ENCODE measurements at regions not wholly inside any gene's neighbourhood (a gene's known extent, or its start where the extent isn't known, plus 50 kb on each side); places are given as distances from the start of the nearest gene placed in this dataset.

- Mint-ChIP-seq H3K9me3 (ENCODE audit: low read depth) (peaks cover 1% of the 10 kb centered on the region), H3K27me3 (no peaks in the 10 kb centered on the region), H3K27ac (peak overlapping the region; percentile 11), H3K36me3 (ENCODE audit: low read depth) (no peaks in the 10 kb centered on the region), H3K4me3 (no peak overlapping the region), H3K4me1 (peaks cover 22% of the 10 kb centered on the region)
- intact Hi-C loops (cut with DNase I, micrococcal nuclease) = no loop called here
- ATAC-seq (peak; percentile 71), DNase-seq (no peak)
- POLR2A ChIA-PET = no interaction called here
- CTCF ChIA-PET = interaction anchor here (0.7 to 2.4 kb wide), 6 partner anchors 9 to 386 kb away, joined by 3 to 10 read pairs (median 3); no protein-coding TSS in a partner anchor
Measured at GRCh38 chr2:30325600-30326328, 94.4 kb downstream of the LBH start.

DNA sequence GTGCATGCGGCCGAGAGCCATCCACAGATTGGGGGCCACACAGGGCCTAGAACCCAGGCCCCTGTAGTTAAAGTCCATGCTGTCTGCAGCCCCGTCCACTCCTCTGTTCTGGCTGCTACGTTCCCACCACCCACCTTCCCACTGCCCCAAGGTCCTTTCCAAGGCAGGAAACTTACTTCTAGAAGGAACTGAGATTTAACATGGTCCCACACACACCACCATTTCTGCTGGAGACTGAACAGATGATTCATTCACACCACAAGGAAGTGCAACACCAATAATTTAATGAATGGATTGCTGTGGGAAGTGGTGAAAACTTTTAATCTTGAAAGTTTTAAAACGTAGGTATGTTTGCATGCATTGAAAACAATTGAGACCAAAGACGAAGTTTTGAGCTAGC is 95.2 kb downstream of the LBH start:
- no peaks in the 10 kb centered on the region for H3K9me3 Mint-ChIP-seq (ENCODE audit: low read depth)
- no peak overlapping the region for H3K4me3 Mint-ChIP-seq
- no peak overlapping the region for H3K27ac Mint-ChIP-seq
- no peak for ATAC-seq
- ChIA-PET CTCF (interaction anchor here (1.1 to 2.4 kb wide), 3 partner anchors 21 to 385 kb away, joined by 3 to 10 read pairs (median 3); no protein-coding TSS in a partner anchor), POLR2A (no interaction called here)
- peaks cover 21% of the 10 kb centered on the region for H3K4me1 Mint-ChIP-seq
- no peak for DNase-seq
- intact Hi-C loops (cut with DNase I, micrococcal nuclease) = no loop called here
- H3K27me3 Mint-ChIP-seq = no peaks in the 10 kb centered on the region
- H3K36me3 Mint-ChIP-seq (ENCODE audit: low read depth) = no peaks in the 10 kb centered on the region

DNA sequence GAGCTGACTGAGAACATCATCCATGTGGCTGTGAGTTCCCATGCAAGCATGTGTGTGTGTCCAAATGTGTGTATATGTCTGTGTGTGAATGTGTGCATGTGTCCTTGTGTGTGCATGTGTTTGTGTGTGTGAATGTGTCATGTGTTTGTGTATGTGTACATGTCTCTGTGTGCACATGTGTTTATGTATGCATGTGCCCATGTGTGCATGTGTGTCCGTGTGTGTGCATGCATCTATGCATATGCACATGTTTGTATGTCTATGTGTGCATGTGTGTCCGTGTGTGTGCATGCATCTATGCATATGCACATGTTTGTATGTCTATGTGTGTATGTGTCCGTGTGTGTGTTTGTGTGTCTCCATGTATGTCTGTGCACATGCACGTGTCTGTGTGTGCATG is 99.7 kb downstream of the LBH start:
- Mint-ChIP-seq H3K27ac (no peak overlapping the region), H3K9me3 (ENCODE audit: low read depth) (peaks cover 5% of the 10 kb centered on the region), H3K27me3 (no peaks in the 10 kb centered on the region), H3K4me3 (no peak overlapping the region), H3K4me1 (peaks cover 49% of the 10 kb centered on the region), H3K36me3 (ENCODE audit: low read depth) (no peaks in the 10 kb centered on the region)
- POLR2A ChIA-PET = no interaction called here
- CTCF ChIA-PET = no interaction called here
- DNase-seq (no peak), ATAC-seq (no peak)
- intact Hi-C loops (cut with DNase I, micrococcal nuclease) = loop anchor here in 1 of 2 experiments (5.0 kb wide), 1 partner anchor 164 kb away; no protein-coding TSS in a partner anchor

DNA sequence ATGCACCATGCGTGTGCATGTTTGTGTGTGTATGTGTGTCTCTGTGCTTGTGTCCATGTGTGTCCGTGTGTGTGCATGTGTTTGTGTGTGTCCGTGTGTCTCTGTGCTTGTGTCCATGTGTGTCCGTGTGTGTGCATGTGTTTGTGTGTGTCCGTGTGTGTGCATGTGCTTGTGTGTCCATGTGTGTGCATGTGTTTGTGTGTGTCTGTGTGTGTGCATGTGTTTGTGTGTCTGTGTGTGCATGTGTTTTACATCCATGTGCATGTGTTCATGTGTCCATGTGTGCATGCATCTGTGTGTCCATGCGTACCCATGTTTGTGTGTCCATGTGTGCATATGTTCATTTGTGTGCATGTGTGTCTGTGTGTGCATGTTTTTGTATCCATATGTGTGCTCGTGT is 100.5 kb downstream of the LBH start:
- no peak overlapping the region for H3K27ac Mint-ChIP-seq
- POLR2A ChIA-PET = no interaction called here
- H3K9me3 Mint-ChIP-seq (ENCODE audit: low read depth) = peaks cover 5% of the 10 kb centered on the region
- CTCF ChIA-PET = no interaction called here
- intact Hi-C loops (cut with DNase I, micrococcal nuclease) = loop anchor here in 1 of 2 experiments (5.0 kb wide), 1 partner anchor 165 kb away; no protein-coding TSS in a partner anchor
- H3K27me3 Mint-ChIP-seq = no peaks in the 10 kb centered on the region
- no peak for DNase-seq
- peaks cover 57% of the 10 kb centered on the region for H3K4me1 Mint-ChIP-seq
- ATAC-seq = no peak
- no peak overlapping the region for H3K4me3 Mint-ChIP-seq
- no peaks in the 10 kb centered on the region for H3K36me3 Mint-ChIP-seq (ENCODE audit: low read depth)

- ChIA-PET CTCF (interaction anchor here (0.5 to 3.4 kb wide), 6 partner anchors 10 to 901 kb away, joined by 3 to 19 read pairs (median 4); partner anchors contain the start of gene EHD3), POLR2A (interaction anchor here (0.5 to 1.3 kb wide), 3 partner anchors 14 to 116 kb away, joined by 3 to 6 read pairs (median 3); no protein-coding TSS in a partner anchor)
- Mint-ChIP-seq H3K27me3 (no peaks in the 10 kb centered on the region), H3K4me3 (peak overlapping the region; percentile 20), H3K4me1 (peaks cover 67% of the 10 kb centered on the region), H3K9me3 (ENCODE audit: low read depth) (peaks cover 5% of the 10 kb centered on the region), H3K27ac (peak overlapping the region; percentile 98), H3K36me3 (ENCODE audit: low read depth) (peaks cover under 1% of the 10 kb centered on the region)
- intact Hi-C loops (cut with DNase I, micrococcal nuclease) = loop anchor here in 1 of 2 experiments (5.0 kb wide), 1 partner anchor 166 kb away; no protein-coding TSS in a partner anchor
- ATAC-seq (peak; percentile 71), DNase-seq (peak; percentile 79)
Measured at GRCh38 chr2:30332791-30333453, 101.6 kb downstream of the LBH start.

GRCh38 chr2:30334762-30335363 is 103.5 kb downstream of the LBH start:
- H3K9me3 Mint-ChIP-seq (ENCODE audit: low read depth) = peaks cover 6% of the 10 kb centered on the region

DNA sequence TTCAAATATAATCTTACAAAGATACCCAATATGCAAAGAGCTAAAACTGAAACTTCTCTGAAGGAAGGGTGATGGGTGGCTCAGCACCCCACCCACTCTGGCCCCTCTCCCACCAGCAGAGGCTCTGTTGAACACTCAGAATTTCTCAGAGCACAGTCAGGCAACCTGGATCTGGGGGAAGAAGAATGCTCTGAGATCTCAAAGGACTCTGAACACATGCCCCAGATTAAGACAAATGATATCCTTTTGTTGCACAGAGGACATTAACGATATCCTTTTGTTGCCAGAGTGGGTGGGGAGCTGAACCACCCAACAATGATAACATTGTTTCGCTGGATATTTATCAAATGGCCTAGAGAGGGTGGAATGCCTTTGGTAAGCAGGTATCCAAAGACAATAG is 104.8 kb downstream of the LBH start:
- CTCF ChIA-PET = interaction anchor here (0.7 to 3.4 kb wide), 7 partner anchors 27 to 332 kb away, joined by 3 to 19 read pairs (median 4); no protein-coding TSS in a partner anchor
- peaks cover 7% of the 10 kb centered on the region for H3K36me3 Mint-ChIP-seq (ENCODE audit: low read depth)
- intact Hi-C loops (cut with DNase I, micrococcal nuclease) = loop anchor here (2.0 to 5.0 kb wide), 9 partner anchors 31 to 189 kb away; partner anchors contain the start of genes LCLAT1 (in 2 of the 2), LBH (in 1 of the 2) and YPEL5 (in 1 of the 2)
- H3K27ac Mint-ChIP-seq = peak overlapping the region; percentile 98
- H3K9me3 Mint-ChIP-seq (ENCODE audit: low read depth) = peaks cover 6% of the 10 kb centered on the region
- ATAC-seq (no peak), DNase-seq (no peak)
- no peaks in the 10 kb centered on the region for H3K27me3 Mint-ChIP-seq
- POLR2A ChIA-PET = interaction anchor here (0.8 to 1.6 kb wide), 4 partner anchors 26 to 105 kb away, joined by 3 to 4 read pairs (median 3); partner anchors contain the start of gene LBH
- peaks cover 82% of the 10 kb centered on the region for H3K4me1 Mint-ChIP-seq
- H3K4me3 Mint-ChIP-seq = no peak overlapping the region

More at GRCh38 chr2:30334762-30335363, 103.5 kb downstream of the LBH start:
- H3K4me1 Mint-ChIP-seq = peaks cover 80% of the 10 kb centered on the region
- no peak overlapping the region for H3K4me3 Mint-ChIP-seq
- peak overlapping the region; percentile 98 for H3K27ac Mint-ChIP-seq
- H3K27me3 Mint-ChIP-seq = no peaks in the 10 kb centered on the region
- peaks cover 5% of the 10 kb centered on the region for H3K36me3 Mint-ChIP-seq (ENCODE audit: low read depth)
- intact Hi-C loops (cut with DNase I, micrococcal nuclease) = loop anchor here (5.0 kb wide), 5 partner anchors 83 to 188 kb away; partner anchors contain the start of genes LBH (in 1 of the 2), LCLAT1 (in 1 of the 2) and YPEL5 (in 1 of the 2)
- peak; percentile 40 for DNase-seq
- POLR2A ChIA-PET = interaction anchor here (0.6 to 1.6 kb wide), 4 partner anchors 69 to 104 kb away, joined by 3 to 11 read pairs (median 5); partner anchors contain the start of gene LBH
- no peak for ATAC-seq
- CTCF ChIA-PET = interaction anchor here (0.6 to 3.4 kb wide), 13 partner anchors 9 to 377 kb away, joined by 3 to 19 read pairs (median 3); no protein-coding TSS in a partner anchor

DNA sequence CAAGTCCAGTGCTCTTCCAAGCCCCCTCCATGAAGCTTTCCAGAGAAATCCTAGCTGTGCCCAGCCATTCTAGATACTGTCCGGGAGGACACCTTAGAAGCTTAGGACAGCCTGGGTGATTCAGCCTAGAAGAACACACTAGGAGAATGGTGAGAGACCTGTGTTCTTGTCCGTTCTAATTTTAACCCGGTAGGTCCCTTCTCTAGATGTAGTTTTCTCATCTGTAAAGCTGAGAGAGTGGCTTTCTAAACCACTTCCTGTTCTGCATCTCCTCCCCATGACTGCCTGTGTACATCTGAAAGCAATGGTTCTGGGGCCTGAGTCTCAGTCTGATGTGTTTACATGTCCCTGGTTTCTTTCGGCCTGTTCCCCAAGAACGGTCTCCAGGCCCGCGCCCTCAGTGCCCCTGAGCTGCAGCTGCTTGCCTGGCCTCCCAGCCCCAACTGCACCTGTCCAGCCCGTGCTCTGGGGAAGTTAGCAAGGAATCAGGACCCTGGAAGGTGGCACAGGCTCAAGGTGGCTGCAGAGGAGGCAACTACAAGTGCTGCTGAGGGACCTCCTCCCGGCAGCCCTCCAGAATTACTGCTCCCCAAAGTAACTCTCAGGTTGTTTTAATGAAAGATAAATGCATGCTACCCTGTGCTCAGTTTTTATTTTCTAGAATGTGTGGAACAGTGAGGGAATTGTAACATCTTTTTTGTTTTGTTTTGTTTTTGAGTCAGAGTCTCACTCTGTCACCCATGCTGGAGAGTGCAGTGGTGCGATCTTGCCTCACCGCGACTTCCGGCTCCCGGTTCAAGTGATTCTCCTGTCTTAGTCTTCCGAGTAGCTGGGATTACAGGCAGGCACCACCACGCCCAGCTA is 105.9 kb downstream of the LBH start:
- CTCF ChIA-PET = interaction anchor here (1.1 to 2.6 kb wide), 7 partner anchors 25 to 189 kb away, joined by 3 to 17 read pairs (median 4); partner anchors contain the start of gene LCLAT1
- POLR2A ChIA-PET = interaction anchor here (0.7 to 1.4 kb wide), 4 partner anchors 10 to 105 kb away, joined by 3 to 6 read pairs (median 3); no protein-coding TSS in a partner anchor
- peak overlapping the region; percentile 56 for H3K4me3 Mint-ChIP-seq
- no peaks in the 10 kb centered on the region for H3K27me3 Mint-ChIP-seq
- peaks cover 16% of the 10 kb centered on the region for H3K36me3 Mint-ChIP-seq (ENCODE audit: low read depth)
- peaks cover 9% of the 10 kb centered on the region for H3K9me3 Mint-ChIP-seq (ENCODE audit: low read depth)
- ATAC-seq = peak; percentile 77
- H3K27ac Mint-ChIP-seq = peak overlapping the region; percentile 98
- intact Hi-C loops (cut with DNase I, micrococcal nuclease) = loop anchor here (1.0 to 5.0 kb wide), 12 partner anchors 30 to 190 kb away; partner anchors contain the start of genes LCLAT1 (in 2 of the 2), LBH (in 1 of the 2) and YPEL5 (in 1 of the 2)
- H3K4me1 Mint-ChIP-seq = peaks cover 81% of the 10 kb centered on the region
- DNase-seq = peak; percentile 82

- intact Hi-C loops (cut with DNase I, micrococcal nuclease) = loop anchor here (5.0 kb wide), 4 partner anchors 86 to 191 kb away; partner anchors contain the start of genes LBH (in 1 of the 2), LCLAT1 (in 1 of the 2) and YPEL5 (in 1 of the 2)
- no peaks in the 10 kb centered on the region for H3K27me3 Mint-ChIP-seq
- ATAC-seq (no peak), DNase-seq (no peak)
- H3K4me1 Mint-ChIP-seq = peaks cover 72% of the 10 kb centered on the region
- H3K36me3 Mint-ChIP-seq (ENCODE audit: low read depth) = peaks cover 24% of the 10 kb centered on the region
- POLR2A ChIA-PET = no interaction called here
- H3K27ac Mint-ChIP-seq = peak overlapping the region; percentile 98
- H3K4me3 Mint-ChIP-seq = no peak overlapping the region
- H3K9me3 Mint-ChIP-seq (ENCODE audit: low read depth) = peaks cover 15% of the 10 kb centered on the region
- CTCF ChIA-PET = interaction anchor here (0.6 to 1.5 kb wide), 2 partner anchors 90 to 99 kb away, joined by 3 to 7 read pairs; no protein-coding TSS in a partner anchor
Measured at GRCh38 chr2:30338475-30338874, 107.1 kb downstream of the LBH start.

GRCh38 chr2:30339071-30339470 is 107.7 kb downstream of the LBH start:
- no peak for DNase-seq
- POLR2A ChIA-PET = interaction anchor here (0.6 kb wide), 1 partner anchor 73 kb away, joined by 3 read pairs; no protein-coding TSS in a partner anchor
- peaks cover 24% of the 10 kb centered on the region for H3K36me3 Mint-ChIP-seq (ENCODE audit: low read depth)
- intact Hi-C loops (cut with DNase I, micrococcal nuclease) = loop anchor here (5.0 kb wide), 4 partner anchors 87 to 192 kb away; partner anchors contain the start of genes LBH (in 1 of the 2), LCLAT1 (in 1 of the 2) and YPEL5 (in 1 of the 2)
- no peak for ATAC-seq
- H3K4me1 Mint-ChIP-seq = peaks cover 66% of the 10 kb centered on the region
- H3K27me3 Mint-ChIP-seq = no peaks in the 10 kb centered on the region
- CTCF ChIA-PET = no interaction called here
- no peak overlapping the region for H3K4me3 Mint-ChIP-seq
- peak overlapping the region; percentile 98 for H3K27ac Mint-ChIP-seq
- H3K9me3 Mint-ChIP-seq (ENCODE audit: low read depth) = peaks cover 15% of the 10 kb centered on the region
